Pons (tissue), 1 donor: ENCODE measurements at regions not wholly inside any gene's neighbourhood (a gene's known extent, or its start where the extent isn't known, plus 50 kb on each side); places are given as distances from the start of the nearest gene placed in this dataset.
"Not testable (repeated sequence)": the region's sequence is repeated elsewhere in the genome, so short reads cannot be mapped to it uniquely, and the experiment has no call there.

Experiments used
- DNase-seq: peaks from one replicate; pipeline ENCODE4 v3.0.0-alpha.2; 2016; ENCODE audit warnings: low spot score

DNA sequence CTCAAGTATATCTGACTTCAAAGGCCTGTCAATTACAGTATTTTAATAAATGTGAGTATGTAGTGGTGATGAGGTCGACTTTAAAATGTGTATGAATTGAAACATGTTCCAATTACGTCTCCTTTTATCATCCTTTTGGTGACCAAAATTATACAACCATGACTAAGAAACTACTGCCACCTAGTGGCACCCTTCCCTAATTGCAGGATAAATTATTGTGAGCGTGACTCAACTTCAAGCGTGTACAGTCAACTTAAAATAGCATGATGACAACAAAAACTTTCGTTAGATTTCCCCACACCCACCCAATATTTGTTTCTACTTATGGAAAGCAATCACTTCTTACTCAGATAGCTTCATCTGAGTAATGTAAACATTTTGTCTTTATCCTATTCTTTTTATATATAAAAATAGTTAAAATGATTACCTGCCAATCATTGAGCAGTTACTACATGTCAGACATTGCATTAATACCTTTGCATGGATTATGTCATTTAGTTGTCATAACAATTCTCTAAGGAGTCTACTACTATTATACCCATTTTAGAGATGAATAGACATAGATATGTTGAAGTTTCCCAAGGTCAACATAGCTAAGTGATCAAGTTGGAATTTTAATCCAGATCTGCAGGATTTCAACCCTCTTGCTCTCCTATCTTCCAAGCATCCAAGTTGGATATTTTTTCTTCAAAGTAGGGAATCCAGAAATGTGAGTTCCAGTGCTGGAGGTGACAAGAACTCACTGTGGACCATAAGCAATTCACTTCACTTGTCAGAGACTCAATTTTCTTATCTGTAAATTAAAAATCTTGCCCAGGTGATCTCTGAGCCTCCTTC is 106.0 kb downstream of the MEX3B start:
- DNase-seq, result no peak

- DNase-seq, result no peak
These were observed 108.6 kb downstream of the MEX3B start for GRCh38 chr15:81937189-81937588.

DNA sequence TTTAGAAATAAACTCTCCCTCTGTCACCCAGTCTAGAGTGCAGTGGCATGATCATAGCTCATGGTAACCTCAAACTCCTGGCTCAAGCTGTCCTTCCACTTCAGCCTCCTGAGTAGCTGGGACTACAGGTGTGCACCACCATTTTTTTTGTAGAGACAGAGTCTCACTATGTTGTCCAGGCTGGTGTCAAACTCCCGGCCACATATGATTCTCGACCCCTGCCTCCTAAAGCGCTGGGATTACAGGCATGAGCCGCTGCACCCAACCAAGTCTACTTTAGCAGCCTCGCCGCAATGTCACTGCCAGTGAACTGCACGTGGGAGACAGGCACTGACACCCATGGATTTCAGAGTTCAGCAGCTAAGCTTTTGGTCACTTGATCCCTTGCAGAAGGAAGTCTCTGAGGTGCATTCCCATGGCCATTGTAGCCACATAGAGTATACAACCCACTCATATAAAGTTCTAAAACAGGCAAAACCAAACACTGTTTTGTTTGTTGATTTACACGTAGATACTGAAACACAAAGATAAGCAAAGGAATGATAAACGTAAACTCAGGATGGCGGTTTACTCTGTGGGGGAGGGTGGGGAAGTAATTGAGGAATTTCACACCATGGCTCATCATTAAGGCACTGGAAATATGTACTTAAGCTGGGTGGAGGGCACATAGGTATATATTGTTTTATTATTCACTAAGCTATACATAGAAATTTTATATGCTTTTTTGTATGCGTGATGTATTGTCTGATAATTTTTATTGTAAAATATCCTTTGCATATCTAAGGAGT is 115.0 kb downstream of the MEX3B start:
- no peak for DNase-seq

GRCh38 chr15:81929557-81929956 is 116.3 kb downstream of the MEX3B start:
- no peak for DNase-seq

DNA sequence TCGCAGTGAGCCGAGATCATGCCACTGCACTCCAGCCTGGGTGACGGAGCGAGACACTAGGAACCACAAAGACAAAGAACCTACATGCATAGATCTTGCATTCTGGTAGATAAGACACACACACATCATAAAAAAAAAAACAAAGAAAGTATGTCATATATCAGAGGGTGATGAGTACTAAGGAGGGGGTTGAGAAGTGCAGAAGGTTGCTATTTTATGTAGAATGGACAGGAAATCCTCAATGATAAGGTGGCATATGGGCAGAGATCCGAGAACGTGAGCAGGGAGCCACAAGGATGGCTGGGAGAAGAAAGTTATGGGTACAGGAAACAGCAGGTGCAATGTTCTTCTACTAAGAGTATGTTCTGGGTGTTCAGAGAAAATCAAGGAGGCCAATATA is 118.8 kb downstream of the MEX3B start:
- no peak for DNase-seq

GRCh38 chr15:81924729-81925128 is 121.1 kb downstream of the MEX3B start:
- no peak for DNase-seq

DNA sequence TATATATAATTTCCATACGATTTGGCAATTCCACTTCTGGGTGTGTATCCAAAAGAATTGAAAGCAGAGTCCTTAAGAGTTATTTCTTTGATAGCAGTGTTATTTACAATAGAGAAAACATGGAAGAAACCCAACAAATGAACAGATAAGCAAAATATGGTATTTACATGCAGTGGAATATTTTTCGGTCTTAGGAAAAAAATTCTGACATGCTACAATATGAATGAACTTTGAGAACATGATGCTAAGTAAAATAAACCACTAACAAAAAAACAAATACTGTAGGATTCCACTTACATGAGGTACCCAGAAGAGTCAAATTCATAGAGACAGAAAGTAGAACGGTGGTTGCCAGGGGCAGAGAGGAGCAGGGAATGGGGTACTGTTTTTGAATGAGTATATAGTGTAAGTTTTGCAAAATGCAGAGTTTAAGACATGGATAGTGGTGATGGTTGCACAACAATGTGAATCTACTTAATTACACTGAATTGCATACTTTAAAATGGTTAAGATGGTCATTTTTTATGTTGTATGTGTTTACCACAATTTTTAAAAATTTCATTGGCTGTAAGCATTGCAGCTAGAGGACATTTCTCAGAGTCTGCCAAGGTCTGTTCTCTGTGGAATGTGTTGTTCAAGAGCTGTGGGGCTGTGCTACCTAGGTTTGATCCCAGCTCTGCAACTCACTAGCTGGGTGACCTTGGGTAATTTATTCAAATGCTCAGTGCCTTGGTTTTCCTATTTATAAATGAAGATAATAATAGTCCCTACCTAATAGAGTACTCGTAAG is 122.1 kb downstream of the MEX3B start:
- no peak for DNase-seq

DNA sequence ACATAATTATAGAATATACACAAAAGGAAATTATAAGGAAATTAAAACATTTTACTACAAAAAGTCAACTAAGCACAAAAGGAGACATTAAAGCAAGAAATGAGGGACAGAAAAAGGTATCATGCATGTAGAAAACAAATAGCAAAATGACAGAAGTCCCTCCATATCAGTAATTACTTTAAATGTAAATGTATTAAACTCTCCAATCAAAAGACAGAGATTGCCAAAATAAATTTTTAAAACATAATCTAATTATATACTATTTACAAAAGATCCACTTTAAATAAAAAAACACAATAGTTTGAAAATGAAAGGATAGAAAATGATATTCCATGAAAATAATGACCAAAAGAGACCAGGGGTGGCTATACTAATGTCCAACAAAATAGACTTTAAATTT is 123.7 kb downstream of the MEX3B start:
- no peak for DNase-seq

- DNase-seq, result no peak
These were observed 124.7 kb downstream of the MEX3B start for GRCh38 chr15:81921163-81921562.

DNA sequence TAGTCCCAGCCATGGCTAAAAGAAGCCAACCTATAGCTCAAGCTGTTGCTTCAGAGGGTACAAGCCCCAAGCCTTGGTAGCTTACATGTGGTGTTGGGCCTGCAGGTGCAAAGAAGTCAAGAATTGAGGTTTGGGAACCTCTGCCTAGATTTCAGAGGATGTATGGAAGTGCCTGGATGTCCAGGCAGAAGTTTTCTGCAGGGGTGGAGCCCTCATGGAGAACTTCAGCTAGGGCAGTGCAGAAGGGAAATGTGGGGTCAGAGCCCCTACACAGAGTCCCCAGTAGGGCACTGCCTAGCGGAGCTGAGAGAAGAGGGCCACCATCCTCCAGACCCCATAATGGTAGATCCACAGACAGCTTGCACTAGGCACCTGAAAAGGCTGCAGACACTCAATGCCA is 127.1 kb downstream of the MEX3B start:
- DNase-seq, result not testable (repeated sequence)

- no peak for DNase-seq
These were observed 129.4 kb downstream of the MEX3B start for GRCh38 chr15:81916451-81916850.

- no peak for DNase-seq
These were observed 129.8 kb downstream of the MEX3B start for GRCh38 chr15:81915990-81916389.

DNA sequence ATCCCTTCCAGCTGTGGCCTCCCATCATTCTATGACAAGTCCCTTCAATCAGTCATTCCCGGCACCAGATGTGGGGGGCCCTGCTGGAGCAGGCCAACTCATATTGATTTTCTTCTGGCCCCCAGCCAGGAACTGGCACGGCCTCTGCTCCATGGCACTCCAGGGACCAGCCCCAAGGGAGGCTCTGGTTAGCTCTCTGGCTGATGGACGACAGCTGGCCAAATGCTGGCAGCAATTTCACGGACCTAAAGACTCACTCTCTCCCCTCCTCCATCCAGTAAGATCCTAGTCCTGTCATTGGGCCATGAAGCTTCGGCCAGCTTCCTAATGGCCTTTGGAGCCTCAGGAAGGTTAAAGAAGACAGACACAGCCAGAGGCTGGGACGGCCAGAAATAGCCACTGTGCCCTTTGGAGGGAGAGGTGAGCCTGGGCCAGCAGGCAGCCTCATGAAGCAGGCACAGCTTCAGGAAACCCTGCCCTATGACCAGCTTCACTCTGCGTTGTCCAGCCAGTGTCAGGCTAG is 131.0 kb downstream of the MEX3B start:
- no peak for DNase-seq

- no peak for DNase-seq
These were observed 131.5 kb downstream of the MEX3B start for GRCh38 chr15:81914333-81914732.

DNA sequence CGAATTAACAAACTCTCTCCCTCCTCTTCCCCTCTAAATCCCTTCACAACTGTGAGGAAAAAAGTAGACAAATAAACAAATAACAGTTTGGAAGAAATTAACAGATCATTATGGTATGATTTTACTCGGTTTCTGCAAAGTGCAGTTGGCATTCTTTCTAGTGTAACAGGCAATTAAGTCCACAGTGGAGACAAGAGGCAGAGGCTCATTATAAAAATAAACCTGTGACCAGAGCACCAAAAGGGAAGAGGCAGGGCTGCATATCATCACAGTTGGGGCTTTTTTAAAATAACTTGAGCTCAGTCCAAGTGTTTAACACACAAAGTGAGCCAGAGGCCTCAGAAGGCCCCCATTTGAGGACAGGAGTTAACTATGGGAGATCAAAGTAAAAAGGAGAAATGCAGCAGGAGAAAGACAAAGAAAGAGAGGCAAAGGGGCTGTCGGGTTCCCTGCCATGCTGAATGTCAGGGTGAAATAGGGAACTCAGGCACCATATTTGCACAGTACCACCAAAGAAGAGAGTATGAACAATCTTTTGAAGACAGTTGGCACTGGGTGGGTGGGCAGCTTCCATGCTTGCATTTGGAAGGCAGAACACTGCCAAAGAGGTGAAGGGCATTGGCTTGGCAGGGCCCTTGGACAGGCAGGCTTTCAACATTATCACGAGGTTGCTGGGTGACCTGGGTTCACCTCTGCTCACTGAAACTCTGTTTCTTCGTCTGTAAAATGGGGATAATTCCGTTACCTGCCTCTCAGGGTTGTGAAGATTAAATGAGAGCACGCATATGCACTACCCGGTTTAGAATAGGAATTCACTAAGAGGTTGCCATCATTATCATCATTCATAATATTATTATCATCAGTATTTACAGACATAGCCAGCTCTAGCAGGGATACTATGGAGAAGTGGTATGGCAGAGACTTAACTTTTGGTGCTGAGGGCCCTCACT is 134.5 kb downstream of the MEX3B start:
- DNase-seq, result no peak

GRCh38 chr15:81910355-81911021 is 135.3 kb downstream of the MEX3B start:
- no peak for DNase-seq

GRCh38 chr15:81909011-81909358 is 136.8 kb downstream of the MEX3B start:
- DNase-seq, result no peak

DNA sequence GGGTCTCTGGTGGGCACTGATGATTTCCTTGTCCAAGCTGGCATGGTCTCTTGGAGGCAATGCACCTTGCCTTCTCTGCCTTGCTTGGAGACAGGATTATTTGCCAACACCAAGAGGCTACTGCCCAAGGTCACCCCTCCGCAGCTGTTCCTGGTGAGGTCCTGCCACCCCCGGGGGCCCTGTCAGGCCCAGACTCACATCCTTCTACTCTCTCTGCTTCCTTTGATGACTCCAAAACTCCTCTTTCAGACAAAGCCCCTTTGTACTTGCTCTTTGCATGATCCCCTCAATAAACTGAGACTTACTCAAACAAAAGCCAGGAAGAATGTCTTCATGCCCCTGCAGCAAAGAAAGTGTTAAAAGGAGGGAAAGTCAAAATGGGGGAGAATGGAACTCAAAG is 137.7 kb downstream of the MEX3B start:
- no peak for DNase-seq

DNA sequence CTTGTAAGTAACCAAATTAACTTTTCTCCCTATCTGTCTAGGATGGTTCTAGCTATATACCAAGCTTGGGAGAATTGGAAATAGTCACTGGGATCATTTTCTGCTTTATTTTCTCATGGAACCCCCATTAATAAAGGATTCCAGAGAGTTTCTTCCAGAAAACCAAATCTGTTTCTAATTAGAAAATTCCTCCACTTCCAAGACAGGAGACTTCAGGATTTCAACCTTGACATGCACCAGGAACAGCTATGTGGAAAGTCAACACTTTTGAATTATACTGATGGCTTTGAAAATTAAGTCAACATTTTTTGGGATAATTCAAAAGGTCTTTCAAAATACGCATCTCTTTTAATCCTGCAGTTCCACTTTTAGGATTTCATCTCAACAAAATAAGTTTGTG is 138.3 kb downstream of the MEX3B start:
- no peak for DNase-seq

- no peak for DNase-seq
These were observed 139.9 kb downstream of the MEX3B start for GRCh38 chr15:81905889-81906288.

- DNase-seq, result no peak
These were observed 144.5 kb downstream of the MEX3B start for GRCh38 chr15:81901319-81901718.
